ENCODE measurements at regions not wholly inside any gene's neighbourhood (a gene's known extent, or its start where the extent isn't known, plus 50 kb on each side); places are given as distances from the start of the nearest gene placed in this dataset.
A peak's percentile ranks its signal among the peaks of the same experiment; 100 is the strongest.
"Not testable (repeated sequence)": the region's sequence is repeated elsewhere in the genome, so short reads cannot be mapped to it uniquely, and the experiment has no call there.

- no peak for DNase-seq
Measured at GRCh38 chr15:92753591-92753990, 98.0 kb upstream of the FAM174B start.

DNA sequence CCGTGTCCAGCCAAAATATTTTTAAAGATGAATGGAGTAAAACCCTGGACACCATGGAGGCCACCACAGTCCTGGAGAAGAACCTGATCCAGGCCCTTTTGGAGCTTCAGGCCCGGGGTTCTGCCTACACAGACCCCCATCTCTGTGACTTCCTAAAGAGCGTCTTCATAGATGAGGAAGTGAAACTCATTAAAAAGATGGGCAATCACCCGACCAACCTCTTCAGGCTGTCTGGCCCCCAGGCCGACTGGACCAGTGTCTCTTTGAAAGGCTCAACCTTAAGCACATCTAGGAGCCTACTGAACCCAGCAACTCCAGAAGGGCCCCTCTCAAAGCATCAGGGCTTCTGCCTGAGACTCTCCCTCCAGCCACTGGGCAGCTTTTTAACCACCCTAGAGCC is 107.9 kb upstream of the FAM174B start:
- no peak for DNase-seq

GRCh38 chr15:92768131-92768530 is 112.6 kb upstream of the FAM174B start:
- not testable (repeated sequence) for DNase-seq

DNA sequence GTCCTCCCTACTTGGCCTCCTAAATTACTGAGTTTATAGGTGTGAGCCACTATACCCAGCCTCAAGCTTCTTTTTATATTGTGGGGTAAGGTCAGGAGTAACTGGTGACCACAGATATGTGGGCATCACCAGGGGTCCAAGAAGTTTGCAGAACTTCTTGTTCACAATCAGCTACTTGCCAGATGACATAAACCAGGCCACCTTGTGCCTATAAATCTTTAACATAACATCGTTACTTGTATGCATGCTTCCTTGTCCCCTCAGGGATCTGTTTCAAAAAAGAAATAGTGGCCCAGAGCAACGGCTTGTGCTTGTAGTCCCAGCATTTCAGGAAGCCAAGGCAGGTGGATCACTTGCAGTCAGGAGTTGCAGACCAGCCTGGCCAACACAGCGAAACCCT is 115.1 kb upstream of the FAM174B start:
- no peak for DNase-seq

DNA sequence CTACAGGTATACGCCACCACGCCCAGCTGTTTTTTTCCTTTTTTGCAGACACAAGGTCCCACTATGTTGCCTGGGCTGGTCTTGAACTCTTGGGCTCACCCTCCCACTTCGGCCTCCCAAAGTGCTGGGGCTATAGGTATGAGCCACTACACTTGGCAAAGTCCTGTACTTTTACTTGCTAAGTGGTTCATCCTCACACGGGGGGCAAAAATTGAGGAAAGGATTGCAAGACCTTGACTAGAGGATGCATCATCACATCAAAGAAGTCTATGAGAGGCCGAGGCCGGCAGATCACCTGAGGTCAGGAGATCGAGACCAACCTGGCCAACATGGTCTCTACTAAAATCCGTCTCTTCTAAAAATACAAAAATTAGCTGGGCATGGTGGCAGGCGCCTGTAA is 116.5 kb upstream of the FAM174B start:
- no peak for DNase-seq

GRCh38 chr15:92772626-92773244 is 117.2 kb upstream of the FAM174B start:
- DNase-seq, result no peak

DNA sequence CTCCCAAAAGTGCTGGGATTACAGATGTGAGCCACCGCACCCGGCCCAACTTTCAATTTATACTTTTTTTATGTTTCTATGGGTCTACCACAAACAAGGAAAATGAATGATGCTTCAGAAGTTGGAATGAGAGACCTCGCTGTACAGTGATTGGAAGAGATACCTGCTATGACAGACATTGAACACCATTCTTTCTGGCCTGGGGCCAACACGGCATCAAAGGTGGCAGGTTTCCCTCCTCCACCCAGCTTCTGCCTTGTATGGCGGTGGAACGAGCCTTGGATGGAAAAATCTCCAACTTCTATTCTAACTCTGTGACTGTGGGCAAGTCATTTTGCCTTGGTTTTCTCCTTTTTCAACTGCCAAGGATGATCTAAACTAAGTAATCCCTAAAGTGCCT is 117.8 kb upstream of the FAM174B start:
- no peak for DNase-seq

GRCh38 chr15:92779874-92780273 is 120.2 kb upstream of the CHD2 start:
- no peak for DNase-seq

GRCh38 chr15:92780843-92781242 is 119.3 kb upstream of the CHD2 start:
- no peak for DNase-seq

DNA sequence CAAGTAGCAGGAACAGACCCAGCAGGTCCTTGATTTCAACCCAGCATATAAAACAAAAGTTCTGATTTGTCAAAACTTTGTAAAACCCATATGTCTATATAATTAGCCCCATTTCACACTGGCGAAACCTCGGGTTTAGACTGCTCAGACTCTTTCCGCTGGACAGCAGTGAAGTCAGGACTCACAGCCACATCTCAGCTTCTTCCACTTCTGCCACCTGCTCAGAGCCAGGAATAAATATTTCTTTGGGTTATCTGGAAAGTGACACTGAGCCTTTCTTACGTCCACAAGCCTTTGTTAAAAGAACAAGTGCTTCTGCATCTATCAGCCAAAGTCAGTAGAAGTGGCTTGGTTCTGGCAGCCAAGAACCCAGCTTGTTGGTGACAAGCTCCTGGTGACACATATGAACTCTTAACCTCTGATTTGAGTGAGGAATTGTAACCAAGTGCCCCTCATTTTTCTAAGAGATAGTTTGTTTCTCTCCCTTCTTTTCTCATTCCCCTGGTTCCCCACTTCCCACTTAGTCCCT is 118.1 kb upstream of the CHD2 start:
- no peak for DNase-seq

DNA sequence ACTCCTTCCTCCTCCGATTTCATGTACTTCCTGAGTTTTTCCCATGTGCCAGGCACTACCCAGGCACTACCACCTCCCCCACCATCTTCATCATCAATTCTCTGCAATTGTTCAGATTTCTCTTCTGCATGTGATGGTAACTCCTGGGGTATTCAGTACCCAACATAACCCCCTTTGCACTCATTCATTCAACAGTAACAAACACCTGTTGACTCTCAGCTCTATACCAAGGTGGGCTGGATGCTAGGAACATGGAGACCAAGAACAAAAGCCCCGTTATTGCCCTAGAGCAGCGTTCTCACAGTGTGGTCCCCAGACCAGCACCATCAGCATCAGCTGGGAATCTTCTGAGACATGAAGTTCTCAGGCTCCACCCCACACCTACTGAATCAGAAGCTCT is 113.0 kb upstream of the CHD2 start:
- DNase-seq, result no peak

- DNase-seq, result no peak
Measured at GRCh38 chr15:92788196-92788595, 111.9 kb upstream of the CHD2 start.

DNA sequence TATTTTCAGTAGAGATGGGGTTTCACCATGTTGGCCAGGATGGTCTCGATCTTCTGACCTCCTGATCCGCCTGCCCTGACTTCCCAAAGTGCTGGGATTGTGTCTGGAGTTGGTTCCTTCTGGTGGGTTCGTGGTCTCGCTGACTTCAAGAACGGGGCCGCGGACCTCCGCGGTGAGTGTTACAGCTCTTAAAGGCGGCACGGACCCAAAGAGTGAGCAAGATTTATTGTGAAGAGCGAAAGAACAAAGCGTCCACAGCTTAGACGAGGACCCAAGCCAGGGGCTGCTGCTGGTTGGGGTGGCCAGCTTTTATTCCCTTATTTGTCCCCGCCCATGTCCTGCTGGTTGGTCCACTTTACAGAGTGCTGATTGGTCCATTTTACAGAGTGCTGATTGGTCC is 111.3 kb upstream of the CHD2 start:
- DNase-seq, result not testable (repeated sequence)

DNA sequence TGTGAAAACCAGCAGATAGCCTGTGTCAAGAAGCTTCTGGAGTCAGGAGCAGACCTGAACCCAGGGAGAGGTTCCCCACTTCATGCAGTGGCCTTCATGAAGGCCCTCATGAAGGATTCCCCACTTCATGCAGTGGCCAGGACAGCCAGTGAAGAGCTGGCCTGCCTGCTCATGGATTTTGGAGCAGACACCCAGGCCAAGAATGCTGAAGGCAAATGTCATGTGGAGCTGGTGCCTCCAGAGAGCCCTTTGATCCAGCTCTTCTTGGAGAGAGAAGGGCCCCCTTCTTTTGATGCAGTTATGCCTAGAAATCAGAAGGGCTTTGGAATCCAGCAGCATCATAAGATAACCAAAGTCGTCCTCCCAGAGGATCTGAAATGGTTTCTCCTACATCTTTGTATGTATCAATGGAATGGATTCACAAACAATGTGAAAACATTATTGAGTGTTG is 103.9 kb upstream of the CHD2 start:
- no peak for DNase-seq

DNA sequence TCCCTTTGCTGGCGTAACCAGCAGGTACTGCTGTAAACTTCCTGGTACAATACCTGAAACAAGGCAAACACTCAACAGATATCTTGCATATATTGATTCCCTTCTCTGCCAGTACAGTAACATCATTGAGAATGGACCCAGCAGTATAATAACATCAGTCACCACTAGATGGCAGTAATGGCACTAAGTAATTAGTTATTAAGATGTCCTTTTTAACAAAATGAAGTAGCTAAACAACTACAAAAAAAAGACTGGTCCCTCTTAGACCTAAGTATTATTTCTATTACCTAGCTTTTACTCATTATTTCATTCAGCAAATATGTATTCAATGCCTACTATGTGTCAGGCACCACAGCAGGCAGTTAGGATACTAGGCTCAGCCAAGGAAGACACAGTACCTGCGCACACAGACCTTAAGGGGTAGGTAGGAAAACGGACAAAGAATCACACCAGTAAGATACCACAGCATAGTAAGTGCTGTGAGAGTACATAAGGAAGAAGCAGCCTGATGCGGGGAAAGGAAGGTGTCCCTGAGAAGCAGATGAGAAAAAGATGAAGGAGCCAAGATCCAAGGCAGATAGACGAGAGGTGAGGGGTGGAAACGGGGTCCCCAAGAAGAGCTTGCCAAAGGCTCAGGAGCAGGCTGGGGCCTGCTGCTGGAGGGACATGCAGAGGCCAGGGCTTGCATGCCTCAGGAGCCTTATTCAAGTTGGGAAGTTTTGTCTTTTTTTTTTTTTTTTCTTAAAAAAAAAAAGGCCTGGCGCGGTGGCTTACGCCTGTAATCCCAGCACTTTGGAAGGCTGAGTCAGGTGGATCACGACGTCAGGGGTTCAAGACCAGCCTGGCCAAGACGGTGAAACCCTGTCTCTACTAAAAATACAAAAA is 102.7 kb upstream of the CHD2 start:
- peak; percentile 81 for DNase-seq

GRCh38 chr15:92800013-92800412 is 100.1 kb upstream of the CHD2 start:
- DNase-seq, result no peak

GRCh38 chr15:92800416-92801055 is 99.6 kb upstream of the CHD2 start:
- not testable (repeated sequence) for DNase-seq

GRCh38 chr15:92801056-92801773 is 98.9 kb upstream of the CHD2 start:
- DNase-seq, result not testable (repeated sequence)

DNA sequence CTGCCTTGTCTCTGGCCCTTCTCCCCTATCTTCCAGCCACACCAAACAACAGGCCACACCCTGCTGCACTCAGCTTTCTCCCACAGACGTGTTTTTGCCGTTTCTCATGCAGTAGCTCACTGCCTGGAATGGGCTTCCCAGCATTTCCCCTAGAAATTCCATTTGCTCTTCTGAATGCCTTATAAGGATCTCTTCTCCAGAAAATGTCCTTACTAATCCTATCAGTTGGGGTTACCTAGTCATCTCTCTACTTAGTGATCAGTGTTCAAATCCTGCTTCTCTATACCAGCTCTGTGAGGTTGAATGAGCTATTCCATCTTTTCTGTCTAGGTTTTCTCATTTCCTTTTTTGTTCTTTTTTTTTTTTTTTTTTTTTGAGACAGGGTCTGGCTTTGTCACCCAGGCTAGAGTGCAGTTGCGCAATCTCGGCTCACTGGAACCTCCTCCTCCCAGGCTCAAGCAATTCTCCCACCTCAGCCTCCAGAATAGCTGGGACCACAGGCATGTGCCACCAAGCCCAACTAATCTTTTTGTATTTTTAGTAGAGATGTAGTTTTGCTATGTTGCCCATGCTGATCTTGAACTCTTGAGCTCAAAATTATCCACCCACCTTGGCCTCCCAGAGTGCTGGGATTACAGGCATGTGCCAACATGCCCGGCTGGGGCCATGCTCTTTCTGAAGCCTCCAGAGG is 98.2 kb upstream of the CHD2 start:
- DNase-seq, result no peak

GRCh38 chr15:92803536-92803851 is 96.6 kb upstream of the CHD2 start:
- no peak for DNase-seq

DNA sequence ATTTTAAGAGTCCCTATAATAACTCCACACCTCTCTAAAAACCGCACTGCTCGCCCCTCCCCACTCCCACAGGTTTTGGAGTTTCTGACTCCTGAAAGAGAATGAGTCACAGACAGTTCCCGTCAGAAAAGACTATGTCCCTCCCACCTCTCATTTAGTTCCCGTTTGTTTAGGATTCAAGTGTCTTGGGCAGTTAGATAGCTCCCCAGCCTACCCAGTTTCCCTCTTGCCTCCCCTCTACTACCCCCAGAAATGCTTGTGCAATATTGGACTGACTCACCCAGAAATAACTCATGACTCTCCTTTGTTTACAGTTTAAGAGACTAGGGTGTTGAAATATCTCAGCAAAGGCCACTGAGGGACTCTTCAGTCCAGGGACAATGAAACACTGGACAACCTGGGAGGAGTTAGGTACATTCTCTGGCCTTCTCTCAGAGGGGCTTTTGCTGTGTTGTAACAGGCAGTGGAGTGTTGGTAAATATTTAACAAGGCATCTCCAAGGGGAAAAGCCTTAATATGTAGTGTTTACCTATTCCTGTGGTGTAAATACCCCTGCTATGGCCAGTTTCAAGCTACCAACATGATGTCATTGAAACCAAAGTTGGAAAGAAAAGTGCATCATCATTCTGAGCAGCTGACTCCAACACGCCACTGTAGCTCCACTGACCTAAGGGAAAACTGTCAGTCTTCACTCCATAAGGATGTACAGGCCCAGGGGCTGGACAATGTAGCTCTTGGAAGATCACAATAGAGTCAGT is 96.1 kb upstream of the CHD2 start:
- DNase-seq, result no peak
